Erythroblast (primary cell): ENCODE measurements at regions not wholly inside any gene's neighbourhood (a gene's known extent, or its start where the extent isn't known, plus 50 kb on each side); places are given as distances from the start of the nearest gene placed in this dataset.
"Not testable (repeated sequence)": the region's sequence is repeated elsewhere in the genome, so short reads cannot be mapped to it uniquely, and the experiment has no call there.

Source experiments
- GATA1 ChIP-seq: IDR thresholded peaks from 2 replicates; pipeline ENCODE4 v1.6.1; 2011; ENCODE audit warnings: low read depth, mild to moderate bottlenecking, control low read depth, low read length, moderate library complexity
- POLR2A ChIP-seq: IDR thresholded peaks from 2 replicates; pipeline ENCODE4 v1.6.1; 2011; ENCODE audit warnings: mild to moderate bottlenecking, low read length

DNA sequence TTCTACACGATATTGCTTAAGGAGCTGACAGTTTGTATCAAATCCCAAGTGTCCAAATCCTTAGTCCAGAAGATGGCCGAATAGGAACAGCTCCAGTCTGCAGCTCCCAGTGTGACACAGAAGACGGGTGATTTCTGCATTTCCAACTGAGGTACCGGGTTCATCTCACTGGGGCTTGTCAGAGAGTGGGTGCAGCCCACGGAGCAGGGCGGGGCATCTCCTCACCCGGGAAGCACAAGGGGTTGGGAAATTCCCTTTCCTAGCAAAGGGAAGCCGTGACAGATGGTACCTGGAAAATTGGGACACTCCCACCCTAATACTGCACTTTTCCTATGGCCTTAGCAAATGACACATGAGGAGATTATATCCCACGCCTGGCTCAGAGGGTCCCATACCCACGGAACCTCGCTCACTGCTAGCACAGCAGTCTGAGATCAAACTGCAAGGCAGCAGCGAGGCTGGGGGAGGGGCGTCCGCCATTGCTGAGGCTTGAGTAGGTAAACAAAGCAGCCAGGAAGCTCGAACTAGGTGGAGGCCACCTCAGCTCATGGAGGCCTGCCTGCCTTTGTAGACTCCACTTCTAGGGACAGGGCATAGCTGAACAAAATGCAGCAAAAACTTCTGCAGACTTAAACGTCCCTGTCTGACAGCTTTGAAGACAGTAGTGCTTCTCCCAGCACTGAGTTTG is 162.3 kb upstream of the MAP2 start:
- not testable (repeated sequence) for TF ChIP-seq POLR2A, GATA1
